ENCODE measurements at regions not wholly inside any gene's neighbourhood (a gene's known extent, or its start where the extent isn't known, plus 50 kb on each side); places are given as distances from the start of the nearest gene placed in this dataset.

- TF ChIP-seq POLR2AphosphoS5 (IDR thresholded peaks at IDR 0.05; ENCODE audit: borderline replicate concordance, low read depth, low read length) (no peak), FOXP2 (optimal IDR thresholded peaks at IDR 0.05; ENCODE audit: control extremely low read depth, extremely low read length, insufficient read depth) (no peak), EZH2 (IDR thresholded peaks at IDR 0.05) (no peak)
- no peak for DNase-seq (ENCODE audit: low read depth, low spot score)
- Histone ChIP-seq H3K27ac (no peak overlapping the region), H3K4me3 (no peak overlapping the region), H3K9me3 (ENCODE audit: low read depth, low read length) (no peaks in the 10 kb centered on the region), H3K9ac (ENCODE audit: insufficient read length) (no peak overlapping the region), H3K36me3 (ENCODE audit: insufficient read depth, low read length) (no peaks in the 10 kb centered on the region)
Observed at GRCh38 chr14:82230748-82231147, 697.1 kb upstream of the SEL1L start.

- TF ChIP-seq POLR2AphosphoS5 (IDR thresholded peaks at IDR 0.05; ENCODE audit: borderline replicate concordance, low read depth, low read length), result no peak
- TF ChIP-seq FOXP2 (optimal IDR thresholded peaks at IDR 0.05; ENCODE audit: control extremely low read depth, extremely low read length, insufficient read depth), result no peak
- no peak for TF ChIP-seq EZH2 (IDR thresholded peaks at IDR 0.05)
- Histone ChIP-seq H3K4me3 (no peak overlapping the region), H3K9ac (ENCODE audit: insufficient read length) (no peak overlapping the region), H3K27ac (no peak overlapping the region), H3K9me3 (ENCODE audit: low read depth, low read length) (no peaks in the 10 kb centered on the region), H3K36me3 (ENCODE audit: insufficient read depth, low read length) (no peaks in the 10 kb centered on the region)
- DNase-seq (ENCODE audit: low read depth, low spot score), result no peak
Observed at GRCh38 chr14:82238649-82239048, 705.0 kb upstream of the SEL1L start.

DNA sequence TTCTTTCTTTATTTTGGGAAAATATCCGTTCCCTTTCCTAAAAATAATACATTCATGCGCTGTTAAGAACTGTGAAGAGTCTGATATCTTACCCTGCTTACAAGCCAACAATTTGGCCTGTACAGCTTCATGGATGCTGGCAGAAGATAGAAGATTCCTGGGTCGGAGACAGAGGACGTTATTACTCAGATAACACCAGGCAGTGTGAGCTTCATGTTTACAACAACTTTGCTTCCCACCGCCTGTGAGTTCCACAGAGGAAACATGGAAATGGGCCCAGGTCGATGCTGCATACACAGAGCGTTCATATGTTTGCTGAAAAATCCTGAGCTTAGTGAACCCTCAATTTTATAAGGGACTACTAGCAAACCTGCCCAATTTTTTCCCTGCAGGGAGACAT, 705.6 kb upstream of the SEL1L start:
- no peak overlapping the region for H3K9ac ChIP-seq (ENCODE audit: insufficient read length)

GRCh38 chr14:82244791-82245190, 711.1 kb upstream of the SEL1L start:
- H3K9me3 ChIP-seq (ENCODE audit: low read depth, low read length), result no peaks in the 10 kb centered on the region
- DNase-seq (ENCODE audit: low read depth, low spot score), result no peak
- H3K4me3 ChIP-seq, result no peak overlapping the region
- no peak overlapping the region for H3K27ac ChIP-seq
- H3K36me3 ChIP-seq (ENCODE audit: insufficient read depth, low read length), result no peaks in the 10 kb centered on the region
- no peak overlapping the region for H3K9ac ChIP-seq (ENCODE audit: insufficient read length)
- TF ChIP-seq POLR2AphosphoS5 (IDR thresholded peaks at IDR 0.05; ENCODE audit: borderline replicate concordance, low read depth, low read length), result no peak
- no peak for TF ChIP-seq EZH2 (IDR thresholded peaks at IDR 0.05)
- TF ChIP-seq FOXP2 (optimal IDR thresholded peaks at IDR 0.05; ENCODE audit: control extremely low read depth, extremely low read length, insufficient read depth), result no peak

More for the DNA sequence above, 705.6 kb upstream of the SEL1L start:
- H3K27ac ChIP-seq, result no peak overlapping the region
- TF ChIP-seq FOXP2 (optimal IDR thresholded peaks at IDR 0.05; ENCODE audit: control extremely low read depth, extremely low read length, insufficient read depth) (no peak), EZH2 (IDR thresholded peaks at IDR 0.05) (no peak), POLR2AphosphoS5 (IDR thresholded peaks at IDR 0.05; ENCODE audit: borderline replicate concordance, low read depth, low read length) (no peak)
- no peaks in the 10 kb centered on the region for H3K9me3 ChIP-seq (ENCODE audit: low read depth, low read length)
- no peak for DNase-seq (ENCODE audit: low read depth, low spot score)
- H3K4me3 ChIP-seq, result no peak overlapping the region
- no peaks in the 10 kb centered on the region for H3K36me3 ChIP-seq (ENCODE audit: insufficient read depth, low read length)

DNA sequence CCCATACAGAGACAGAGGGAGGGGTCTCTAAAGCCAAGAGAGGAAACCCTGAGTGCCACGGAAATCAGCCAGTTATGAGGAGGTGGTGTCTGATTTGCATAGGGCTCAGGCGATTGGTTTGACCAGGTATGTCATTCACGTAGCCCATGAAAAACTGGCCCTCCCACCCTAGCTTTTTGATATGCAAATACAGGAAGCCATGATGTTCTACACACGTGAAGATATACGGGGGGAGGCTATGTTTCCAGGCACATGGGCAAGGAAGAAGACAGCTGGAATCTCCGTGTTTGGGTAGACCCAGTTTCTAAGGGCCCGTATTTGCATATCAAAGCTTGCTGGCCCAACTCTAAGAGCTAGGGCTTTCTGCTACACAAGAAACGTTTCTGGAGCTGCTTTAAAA, 717.8 kb upstream of the SEL1L start:
- Histone ChIP-seq H3K9me3 (ENCODE audit: low read depth, low read length) (no peaks in the 10 kb centered on the region), H3K9ac (ENCODE audit: insufficient read length) (no peak overlapping the region), H3K36me3 (ENCODE audit: insufficient read depth, low read length) (no peaks in the 10 kb centered on the region), H3K27ac (no peak overlapping the region), H3K4me3 (no peak overlapping the region)
- no peak for TF ChIP-seq EZH2 (IDR thresholded peaks at IDR 0.05)
- TF ChIP-seq POLR2AphosphoS5 (IDR thresholded peaks at IDR 0.05; ENCODE audit: borderline replicate concordance, low read depth, low read length), result no peak
- no peak for TF ChIP-seq FOXP2 (optimal IDR thresholded peaks at IDR 0.05; ENCODE audit: control extremely low read depth, extremely low read length, insufficient read depth)
- no peak for DNase-seq (ENCODE audit: low read depth, low spot score)

DNA sequence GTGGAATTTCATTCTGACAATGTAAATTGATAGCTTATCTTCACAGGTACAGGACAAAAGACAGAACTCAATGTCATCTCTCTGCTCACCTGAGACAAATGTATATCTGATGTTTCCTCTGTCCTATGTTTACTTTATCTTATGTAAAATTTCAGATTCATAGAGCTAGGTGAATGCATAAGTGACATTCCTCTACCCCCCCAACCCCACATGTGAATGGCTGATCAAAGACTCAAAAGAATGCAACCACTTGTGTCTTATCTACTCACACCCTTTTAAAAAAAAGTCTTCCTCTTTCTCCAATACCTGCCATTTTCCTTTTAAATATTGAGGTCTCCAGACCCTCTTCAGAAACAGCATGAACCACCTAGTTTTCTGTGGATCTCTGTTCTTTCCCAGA, 736.6 kb upstream of the SEL1L start:
- no peaks in the 10 kb centered on the region for H3K36me3 ChIP-seq (ENCODE audit: insufficient read depth, low read length)
- no peak for DNase-seq (ENCODE audit: low read depth, low spot score)
- H3K27ac ChIP-seq, result no peak overlapping the region
- no peak overlapping the region for H3K9ac ChIP-seq (ENCODE audit: insufficient read length)
- TF ChIP-seq POLR2AphosphoS5 (IDR thresholded peaks at IDR 0.05; ENCODE audit: borderline replicate concordance, low read depth, low read length) (no peak), FOXP2 (optimal IDR thresholded peaks at IDR 0.05; ENCODE audit: control extremely low read depth, extremely low read length, insufficient read depth) (no peak), EZH2 (IDR thresholded peaks at IDR 0.05) (no peak)
- H3K9me3 ChIP-seq (ENCODE audit: low read depth, low read length), result no peaks in the 10 kb centered on the region
- no peak overlapping the region for H3K4me3 ChIP-seq

DNA sequence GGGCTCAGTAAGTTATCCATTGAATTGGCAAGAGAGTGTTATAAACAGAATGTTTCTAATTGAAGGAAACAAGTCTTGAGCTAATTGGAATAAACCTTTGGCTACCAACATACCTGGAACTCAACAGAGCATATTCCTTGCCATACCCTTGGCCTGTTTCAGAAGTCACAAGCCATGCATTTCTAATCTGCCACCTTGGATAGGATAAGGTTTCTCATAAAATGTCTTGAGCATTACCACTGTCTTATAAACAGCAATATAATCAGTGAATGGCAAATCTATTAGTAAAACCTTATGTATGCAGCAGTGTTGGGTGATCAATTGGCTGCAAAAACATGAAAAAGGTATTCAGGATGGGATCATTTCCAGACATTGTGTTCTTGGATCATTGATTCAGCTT, 765.2 kb upstream of the SEL1L start:
- TF ChIP-seq EZH2 (IDR thresholded peaks at IDR 0.05) (no peak), FOXP2 (optimal IDR thresholded peaks at IDR 0.05; ENCODE audit: control extremely low read depth, extremely low read length, insufficient read depth) (no peak), POLR2AphosphoS5 (IDR thresholded peaks at IDR 0.05; ENCODE audit: borderline replicate concordance, low read depth, low read length) (no peak)
- H3K9ac ChIP-seq (ENCODE audit: insufficient read length), result no peak overlapping the region
- no peak overlapping the region for H3K4me3 ChIP-seq
- DNase-seq (ENCODE audit: low read depth, low spot score), result no peak
- H3K9me3 ChIP-seq (ENCODE audit: low read depth, low read length), result no peaks in the 10 kb centered on the region
- H3K27ac ChIP-seq, result no peak overlapping the region
- H3K36me3 ChIP-seq (ENCODE audit: insufficient read depth, low read length), result no peaks in the 10 kb centered on the region

GRCh38 chr14:82309199-82309598, 775.5 kb upstream of the SEL1L start:
- Histone ChIP-seq H3K9ac (ENCODE audit: insufficient read length) (no peak overlapping the region), H3K27ac (no peak overlapping the region), H3K36me3 (ENCODE audit: insufficient read depth, low read length) (no peaks in the 10 kb centered on the region), H3K9me3 (ENCODE audit: low read depth, low read length) (no peaks in the 10 kb centered on the region), H3K4me3 (no peak overlapping the region)
- DNase-seq (ENCODE audit: low read depth, low spot score), result no peak
- TF ChIP-seq EZH2 (IDR thresholded peaks at IDR 0.05), result no peak
- no peak for TF ChIP-seq POLR2AphosphoS5 (IDR thresholded peaks at IDR 0.05; ENCODE audit: borderline replicate concordance, low read depth, low read length)
- TF ChIP-seq FOXP2 (optimal IDR thresholded peaks at IDR 0.05; ENCODE audit: control extremely low read depth, extremely low read length, insufficient read depth), result no peak

- no peak overlapping the region for H3K9ac ChIP-seq (ENCODE audit: insufficient read length)
- DNase-seq (ENCODE audit: low read depth, low spot score), result no peak
- no peaks in the 10 kb centered on the region for H3K9me3 ChIP-seq (ENCODE audit: low read depth, low read length)
- no peak overlapping the region for H3K27ac ChIP-seq
- no peaks in the 10 kb centered on the region for H3K36me3 ChIP-seq (ENCODE audit: insufficient read depth, low read length)
- H3K4me3 ChIP-seq, result no peak overlapping the region
- TF ChIP-seq EZH2 (IDR thresholded peaks at IDR 0.05), result no peak
- TF ChIP-seq POLR2AphosphoS5 (IDR thresholded peaks at IDR 0.05; ENCODE audit: borderline replicate concordance, low read depth, low read length), result no peak
- TF ChIP-seq FOXP2 (optimal IDR thresholded peaks at IDR 0.05; ENCODE audit: control extremely low read depth, extremely low read length, insufficient read depth), result no peak
Observed at GRCh38 chr14:82313889-82314288, 780.2 kb upstream of the SEL1L start.
